ENCODE measurements at regions not wholly inside any gene's neighbourhood (a gene's known extent, or its start where the extent isn't known, plus 50 kb on each side); places are given as distances from the start of the nearest gene placed in this dataset.
"Not testable (repeated sequence)": the region's sequence is repeated elsewhere in the genome, so short reads cannot be mapped to it uniquely, and the experiment has no call there.

GRCh38 chr3:14265246-14265962 lies 86.8 kb downstream of the LSM3 start:
- TF ChIP-seq CTCF (conservative IDR thresholded peaks at IDR 0.05; ENCODE audit: low read depth, low read length): no peak
- H3K4me3 ChIP-seq (ENCODE audit: low read depth, low read length): no peak overlapping the region
- no peak for DNase-seq (ENCODE audit: low read depth)

GRCh38 chr3:14266361-14266760 lies 87.7 kb downstream of the LSM3 start:
- no peak for TF ChIP-seq CTCF (conservative IDR thresholded peaks at IDR 0.05; ENCODE audit: low read depth, low read length)

GRCh38 chr3:14267976-14268375 lies 89.4 kb downstream of the LSM3 start:
- TF ChIP-seq CTCF (conservative IDR thresholded peaks at IDR 0.05; ENCODE audit: low read depth, low read length): no peak
- no peak for DNase-seq (ENCODE audit: low read depth)
- no peak overlapping the region for H3K4me3 ChIP-seq (ENCODE audit: low read depth, low read length)

More at GRCh38 chr3:14266361-14266760, 87.7 kb downstream of the LSM3 start:
- no peak overlapping the region for H3K4me3 ChIP-seq (ENCODE audit: low read depth, low read length)
- DNase-seq (ENCODE audit: low read depth): no peak

- no peak for DNase-seq (ENCODE audit: low read depth)
- H3K4me3 ChIP-seq (ENCODE audit: low read depth, low read length): no peak overlapping the region
- no peak for TF ChIP-seq CTCF (conservative IDR thresholded peaks at IDR 0.05; ENCODE audit: low read depth, low read length)
Observed at GRCh38 chr3:14268897-14269296, 90.3 kb downstream of the LSM3 start.

GRCh38 chr3:14272041-14272958 lies 93.7 kb downstream of the LSM3 start:
- not testable (repeated sequence) for DNase-seq (ENCODE audit: low read depth); H3K4me3 ChIP-seq (ENCODE audit: low read depth, low read length)

- DNase-seq (ENCODE audit: low read depth); H3K4me3 ChIP-seq (ENCODE audit: low read depth, low read length): not testable (repeated sequence)
Observed at GRCh38 chr3:14272959-14273560, 94.4 kb downstream of the LSM3 start.

- TF ChIP-seq CTCF (conservative IDR thresholded peaks at IDR 0.05; ENCODE audit: low read depth, low read length): no peak
- DNase-seq (ENCODE audit: low read depth): no peak
- no peak overlapping the region for H3K4me3 ChIP-seq (ENCODE audit: low read depth, low read length)
Observed at GRCh38 chr3:14273901-14274611, 95.4 kb downstream of the LSM3 start.
